Stimulated activated naive CD8-positive, alpha-beta T cell treated with anti-CD3 and anti-CD28 coated beads, Interleukin-15, amount 100 ng/mL, for 72 hours (primary cell): ENCODE measurements at regions not wholly inside any gene's neighbourhood (a gene's known extent, or its start where the extent isn't known, plus 50 kb on each side); places are given as distances from the start of the nearest gene placed in this dataset.
"Not testable (repeated sequence)": the region's sequence is repeated elsewhere in the genome, so short reads cannot be mapped to it uniquely, and the experiment has no call there.

Source experiments
- ATAC-seq: fragments of 150-1000 bp; cut with Tn5 transposase; 2 replicates; pipeline ENCODE4 v1.10.0; 2021; ENCODE audit warnings: mild to moderate bottlenecking, moderate library complexity
- DNase-seq, 2 donors: peaks; one replicate each; pipeline ENCODE4 v3.0.0; 2021 to 2022
- H3K27ac Mint-ChIP-seq, 2 donors: one replicate each; pipeline ENCODE4 v1.8.0; 2022; ENCODE audit warnings: mild to moderate bottlenecking in 2 of 2, mixed read lengths in 2 of 2, moderate library complexity in 2 of 2
- H3K27me3 Mint-ChIP-seq: one replicate; pipeline ENCODE4 v1.8.0; 2022; ENCODE audit warnings: mixed read lengths
- H3K4me1 Mint-ChIP-seq: one replicate; pipeline ENCODE4 v1.8.0; 2022; ENCODE audit warnings: mild to moderate bottlenecking, mixed read lengths
- H3K4me3 Mint-ChIP-seq, 2 donors: one replicate each; pipeline ENCODE4 v1.8.0; 2022; ENCODE audit warnings: mild to moderate bottlenecking in 2 of 2, mixed read lengths in 2 of 2, moderate library complexity in 1 of 2
- H3K9me3 Mint-ChIP-seq, 2 donors: one replicate each; pipeline ENCODE4 v1.8.0; 2022; ENCODE audit warnings: mixed read lengths in 2 of 2

DNA sequence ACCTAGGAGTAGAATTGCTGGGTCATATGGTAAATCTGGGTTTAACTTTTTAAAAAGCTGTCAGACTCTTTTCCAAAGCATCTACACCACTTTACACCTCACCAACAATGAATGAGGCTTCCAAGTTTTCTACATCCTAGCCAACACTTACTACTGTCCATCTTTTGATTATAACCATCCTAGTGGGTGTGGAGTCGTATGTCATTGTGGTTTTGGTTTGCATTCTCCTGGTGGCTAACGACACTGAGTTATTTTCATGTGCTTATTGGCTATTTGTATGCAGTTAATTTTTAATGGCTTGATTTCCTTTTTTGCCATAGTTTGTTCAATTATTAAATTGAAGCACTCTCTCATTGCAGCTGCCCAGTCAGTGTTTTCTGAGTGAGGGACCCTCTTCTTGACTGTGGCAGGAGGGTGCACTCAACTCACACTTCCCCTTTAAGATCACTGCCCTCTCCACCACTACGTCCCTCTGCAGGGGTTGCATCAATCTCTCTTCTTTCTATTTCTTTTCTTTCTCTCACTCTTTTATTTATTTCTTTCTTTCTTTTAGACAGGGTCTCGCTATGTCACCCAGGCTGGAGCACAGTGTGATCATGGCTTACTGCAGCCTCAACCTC lies 182.3 kb downstream of the C9orf152 start:
- ATAC-seq (no peak), DNase-seq (no peak)
- Mint-ChIP-seq H3K4me3 (no peak overlapping the region), H3K4me1 (no peaks in the 10 kb centered on the region), H3K27ac (no peak overlapping the region), H3K9me3 (no peaks in the 10 kb centered on the region), H3K27me3 (no peaks in the 10 kb centered on the region)

DNA sequence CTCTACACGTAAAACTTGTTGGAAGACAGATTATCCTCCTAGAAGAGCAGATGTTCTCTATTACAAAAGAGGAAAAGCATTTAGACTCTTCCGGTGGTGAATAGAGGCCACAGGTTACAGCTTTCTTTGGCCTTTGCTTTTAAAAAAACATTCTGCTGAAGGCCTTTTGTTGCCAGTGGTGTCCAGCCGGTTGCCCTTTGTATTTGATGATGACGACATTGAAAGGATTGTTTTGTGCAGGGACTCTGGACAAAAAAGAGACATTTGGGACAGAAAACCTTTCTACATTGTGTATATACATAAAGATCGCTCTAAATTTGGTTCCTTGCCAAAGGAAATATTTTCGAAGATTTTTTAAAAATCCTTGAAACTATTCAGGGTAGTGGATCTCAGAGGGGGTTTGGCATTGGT lies 180.3 kb downstream of the C9orf152 start:
- H3K4me3 Mint-ChIP-seq, result no peak overlapping the region
- H3K27me3 Mint-ChIP-seq, result no peaks in the 10 kb centered on the region
- no peak for ATAC-seq
- H3K9me3 Mint-ChIP-seq, result no peaks in the 10 kb centered on the region
- no peak for DNase-seq
- no peaks in the 10 kb centered on the region for H3K4me1 Mint-ChIP-seq
- no peak overlapping the region for H3K27ac Mint-ChIP-seq

DNA sequence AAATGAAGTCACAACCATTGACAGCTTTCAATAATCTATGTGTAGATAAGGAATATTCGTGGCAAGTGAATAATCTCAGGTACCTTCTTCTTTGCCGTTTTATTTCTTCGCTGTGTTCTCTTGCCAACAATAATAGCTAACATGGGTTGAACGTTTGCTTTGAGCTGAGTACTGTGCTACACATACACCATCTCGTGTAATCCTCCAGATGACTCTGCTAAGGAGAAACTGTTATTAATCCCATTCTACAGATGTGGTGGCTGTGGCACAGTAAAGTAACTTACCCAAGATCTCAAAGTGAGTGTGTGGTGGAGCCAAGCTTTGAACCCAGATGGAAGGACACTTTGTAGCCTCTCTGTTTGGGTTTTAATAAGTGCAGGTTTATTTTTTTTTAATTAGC lies 179.7 kb downstream of the C9orf152 start:
- H3K9me3 Mint-ChIP-seq, result no peaks in the 10 kb centered on the region
- H3K4me3 Mint-ChIP-seq, result no peak overlapping the region
- H3K4me1 Mint-ChIP-seq, result no peaks in the 10 kb centered on the region
- no peak for ATAC-seq
- H3K27me3 Mint-ChIP-seq, result no peaks in the 10 kb centered on the region
- DNase-seq, result no peak
- H3K27ac Mint-ChIP-seq, result no peak overlapping the region

DNA sequence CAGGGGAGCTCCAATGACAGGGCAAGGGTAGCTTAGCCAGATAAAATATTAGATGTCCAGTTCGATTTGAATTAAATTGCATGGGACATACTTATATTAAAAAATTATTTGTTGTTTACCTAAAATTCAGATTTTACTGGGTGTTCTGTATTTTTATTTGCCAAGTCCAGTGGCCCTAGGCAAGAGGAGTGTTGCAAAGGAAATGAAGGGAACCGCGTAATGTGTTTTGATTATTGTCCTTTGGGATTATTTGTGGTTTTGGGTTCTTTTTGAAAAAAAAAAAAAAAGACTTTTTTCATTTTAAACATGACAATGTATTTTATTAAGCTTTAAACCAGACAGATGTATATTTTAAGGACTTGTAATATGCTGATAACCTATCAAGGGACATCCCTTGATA lies 179.3 kb downstream of the C9orf152 start:
- H3K27me3 Mint-ChIP-seq, result no peaks in the 10 kb centered on the region
- ATAC-seq (no peak), DNase-seq (no peak)

DNA sequence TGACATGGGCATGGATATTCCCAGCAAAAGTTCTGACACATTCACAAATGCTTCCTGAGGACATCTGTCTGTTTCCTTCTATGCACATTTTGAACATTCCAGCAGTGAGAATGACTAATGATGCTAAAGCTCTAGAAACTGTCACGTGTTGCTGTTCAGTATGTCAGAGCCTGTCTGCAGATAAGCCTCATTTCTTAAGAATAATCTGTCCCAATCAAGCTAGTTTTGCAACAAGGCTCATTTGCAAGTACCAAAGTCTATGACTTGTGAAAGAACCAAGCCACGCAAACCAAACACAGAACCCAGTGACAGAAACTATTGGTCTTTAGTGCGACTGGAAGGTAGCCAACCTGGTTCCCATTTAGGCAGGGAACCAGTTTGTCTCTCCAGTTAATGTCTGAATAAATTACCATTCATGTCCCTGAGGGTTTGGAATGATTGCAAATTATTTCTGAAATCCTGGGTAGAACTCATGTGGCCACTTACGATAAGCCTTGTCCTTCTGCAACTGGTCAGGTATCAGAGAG lies 178.5 kb downstream of the C9orf152 start:
- DNase-seq (no peak), ATAC-seq (no peak)
- H3K27ac Mint-ChIP-seq, result no peak overlapping the region
- no peaks in the 10 kb centered on the region for H3K27me3 Mint-ChIP-seq
- H3K4me3 Mint-ChIP-seq, result no peak overlapping the region
- no peaks in the 10 kb centered on the region for H3K4me1 Mint-ChIP-seq
- no peaks in the 10 kb centered on the region for H3K9me3 Mint-ChIP-seq

More for the DNA sequence above, 179.3 kb downstream of the C9orf152 start:
- Mint-ChIP-seq H3K4me1 (no peaks in the 10 kb centered on the region), H3K9me3 (no peaks in the 10 kb centered on the region), H3K27ac (no peak overlapping the region), H3K4me3 (no peak overlapping the region)

DNA sequence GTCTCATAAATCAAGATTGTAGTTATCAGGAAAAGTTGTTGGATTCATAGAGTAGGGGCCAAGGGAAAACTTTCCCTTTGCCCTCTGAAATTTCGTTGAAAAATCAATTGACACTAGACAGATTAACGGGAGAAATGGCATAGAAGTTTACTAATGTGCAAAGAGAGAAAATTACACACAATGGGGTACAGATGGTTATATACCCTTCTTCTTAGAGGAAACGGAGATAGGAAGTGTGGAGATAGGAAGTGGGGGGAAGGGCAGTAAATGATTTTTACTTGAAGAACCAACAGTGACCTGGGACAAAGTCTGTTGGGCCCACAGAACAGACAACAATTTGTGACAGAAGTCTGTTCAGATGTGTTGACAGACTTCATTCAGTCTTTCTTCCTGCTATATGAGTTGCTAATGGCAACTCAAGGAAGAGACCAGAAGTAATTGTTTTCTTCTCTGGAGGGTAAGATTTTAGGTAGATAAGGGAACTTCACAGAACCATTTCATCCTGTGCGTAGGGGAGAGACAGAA lies 177.9 kb downstream of the C9orf152 start:
- Mint-ChIP-seq H3K27me3 (no peaks in the 10 kb centered on the region), H3K9me3 (no peaks in the 10 kb centered on the region), H3K4me3 (no peak overlapping the region), H3K4me1 (no peaks in the 10 kb centered on the region), H3K27ac (no peak overlapping the region)
- ATAC-seq (no peak), DNase-seq (no peak)

DNA sequence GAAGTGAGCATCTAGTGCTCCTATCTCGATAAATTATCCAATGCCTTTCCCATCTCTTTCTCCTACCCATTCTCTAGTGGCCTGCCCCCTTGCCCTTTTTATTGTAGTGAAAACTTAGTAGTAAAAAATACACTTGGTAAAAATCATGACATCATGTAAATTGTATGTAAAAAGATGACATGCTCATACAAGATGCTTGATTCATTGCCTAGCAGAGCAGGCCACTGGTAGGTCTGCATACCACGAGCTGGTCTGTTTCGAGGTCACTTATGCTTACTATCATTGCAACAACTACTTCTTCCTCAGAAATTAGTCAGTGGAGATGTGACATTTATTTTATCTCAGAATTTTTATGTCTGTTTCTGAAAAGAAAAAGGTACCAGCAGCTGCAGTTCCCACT lies 177.3 kb downstream of the C9orf152 start:
- ATAC-seq (no peak), DNase-seq (no peak)
- H3K4me1 Mint-ChIP-seq, result no peaks in the 10 kb centered on the region
- H3K27ac Mint-ChIP-seq, result no peak overlapping the region
- H3K27me3 Mint-ChIP-seq, result no peaks in the 10 kb centered on the region
- H3K4me3 Mint-ChIP-seq, result no peak overlapping the region
- H3K9me3 Mint-ChIP-seq, result no peaks in the 10 kb centered on the region

DNA sequence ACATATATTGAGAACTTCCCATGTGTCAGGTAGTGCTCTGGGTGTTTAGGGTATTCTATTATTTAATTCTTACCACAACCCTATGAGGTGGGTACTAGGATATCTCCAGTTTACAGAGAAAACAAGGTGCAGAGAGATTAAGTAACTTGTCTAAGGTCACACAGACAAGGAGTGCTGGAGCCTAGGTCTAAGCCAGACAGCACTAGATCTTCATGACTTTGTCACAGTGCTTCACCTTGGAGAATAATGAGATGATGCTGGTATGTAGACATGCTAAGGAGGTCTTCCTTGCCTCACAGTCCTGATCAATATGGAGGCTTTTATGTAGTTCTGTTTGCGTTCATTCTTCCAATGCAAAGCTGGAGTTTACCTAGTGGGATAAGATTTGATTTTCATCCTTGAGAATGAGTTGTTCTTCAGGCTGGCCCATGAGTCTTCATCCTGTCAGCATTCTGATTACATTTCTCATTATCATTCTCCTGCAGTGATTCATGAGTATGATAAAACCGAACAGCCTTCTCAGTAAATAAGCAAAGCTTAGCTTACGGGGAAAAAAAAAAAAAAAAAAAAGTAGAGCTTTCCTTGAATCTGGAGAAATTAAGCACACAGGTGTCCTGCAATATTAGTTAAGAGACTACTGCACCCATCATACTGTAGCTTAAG lies 176.3 kb downstream of the C9orf152 start:
- Mint-ChIP-seq H3K27ac (no peak overlapping the region), H3K4me3 (no peak overlapping the region), H3K9me3 (peaks cover 0 to 2% of the 10 kb centered on the region in 2 donors), H3K4me1 (no peaks in the 10 kb centered on the region), H3K27me3 (no peaks in the 10 kb centered on the region)
- DNase-seq (no peak), ATAC-seq (no peak)

DNA sequence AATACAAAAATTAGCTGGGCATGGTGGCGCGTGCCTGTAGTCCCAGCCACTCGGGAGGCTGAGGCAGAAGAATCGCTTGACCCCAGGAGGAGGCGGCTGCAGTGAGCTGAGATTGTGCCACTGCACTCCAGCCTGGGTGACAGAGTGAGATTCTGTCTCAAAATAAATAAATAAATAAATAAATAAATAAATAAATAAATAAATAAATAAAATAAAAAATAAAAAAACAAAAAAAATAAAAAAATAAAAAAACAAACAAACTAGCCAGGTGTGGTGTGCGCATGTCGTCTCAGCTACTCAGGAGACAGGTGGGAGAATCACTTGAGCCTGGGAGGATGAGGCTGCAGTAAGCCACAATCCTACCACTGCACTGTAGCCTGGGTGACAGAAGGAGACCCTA lies 175.4 kb downstream of the C9orf152 start:
- DNase-seq, H3K4me3 Mint-ChIP-seq, H3K4me1 Mint-ChIP-seq, H3K27ac Mint-ChIP-seq, H3K9me3 Mint-ChIP-seq, ATAC-seq, H3K27me3 Mint-ChIP-seq: not testable (repeated sequence)

DNA sequence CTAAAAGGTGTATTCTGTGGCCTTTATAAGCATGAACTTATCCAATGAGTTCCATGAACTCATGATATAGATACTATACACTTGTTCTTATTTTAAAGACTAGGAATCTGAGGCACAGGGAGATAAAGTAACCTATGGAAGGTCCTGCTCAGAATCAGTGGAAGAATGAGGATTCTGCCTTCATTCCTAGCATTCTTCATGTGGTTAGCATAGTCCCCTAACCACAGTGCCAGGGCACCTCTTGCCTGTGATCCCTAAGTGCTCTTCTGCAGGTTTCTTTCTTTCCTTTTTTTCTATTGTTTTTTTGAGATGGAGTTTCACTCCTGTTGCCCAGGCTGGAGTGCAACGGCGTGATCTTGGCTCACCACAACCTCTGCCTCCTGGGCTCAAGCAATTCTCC lies 174.1 kb downstream of the C9orf152 start:
- no peak for ATAC-seq

DNA sequence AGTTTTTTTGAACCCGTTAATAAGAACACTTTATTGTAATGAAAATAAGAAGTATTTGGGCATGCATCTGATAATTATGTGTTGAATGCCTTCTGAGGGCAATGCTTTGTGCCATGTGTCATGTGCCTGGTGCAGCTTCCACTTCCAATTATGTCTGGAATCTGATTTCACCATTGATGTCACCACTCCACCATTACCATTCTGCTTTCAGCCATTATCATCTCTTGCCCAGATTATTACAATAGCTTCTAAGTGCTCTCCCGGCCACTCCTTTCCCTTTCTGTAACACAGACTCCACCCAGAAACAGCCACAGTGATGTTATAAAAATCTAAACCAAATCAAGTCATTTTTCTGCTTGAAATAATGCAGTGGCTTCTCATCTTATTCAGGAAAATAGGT lies 171.7 kb downstream of the C9orf152 start:
- DNase-seq (no peak), ATAC-seq (no peak)
- Mint-ChIP-seq H3K4me1 (no peaks in the 10 kb centered on the region), H3K27me3 (no peaks in the 10 kb centered on the region), H3K27ac (peak overlapping the region in 1 of 2 donors; percentile 55), H3K9me3 (peaks cover 0 to 5% of the 10 kb centered on the region in 2 donors), H3K4me3 (no peak overlapping the region)

More for the DNA sequence above, 174.1 kb downstream of the C9orf152 start:
- no peak overlapping the region for H3K27ac Mint-ChIP-seq
- no peak overlapping the region for H3K4me3 Mint-ChIP-seq
- H3K27me3 Mint-ChIP-seq, result no peaks in the 10 kb centered on the region
- H3K4me1 Mint-ChIP-seq, result no peaks in the 10 kb centered on the region
- H3K9me3 Mint-ChIP-seq, result peaks cover 0 to 5% of the 10 kb centered on the region in 2 donors
- DNase-seq, result no peak

DNA sequence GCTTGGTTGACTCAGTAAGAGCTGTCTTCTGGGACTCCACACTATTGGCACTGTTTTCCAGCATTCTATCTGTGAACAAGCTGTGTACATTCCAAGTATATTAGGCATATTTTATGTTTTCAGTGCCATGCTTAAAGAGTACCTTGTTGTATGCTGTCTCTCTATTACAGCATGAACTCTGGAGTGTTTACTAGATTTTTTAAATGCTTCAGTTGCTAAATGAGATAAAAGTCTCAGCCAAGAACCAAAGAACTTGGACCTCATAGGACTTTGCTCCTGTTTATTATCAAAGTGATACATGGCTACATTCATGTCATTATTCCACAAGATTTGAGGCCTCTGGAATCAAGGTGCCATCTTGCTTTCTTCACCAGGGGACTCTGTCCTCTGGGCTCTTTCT lies 167.2 kb downstream of the C9orf152 start:
- ATAC-seq (no peak), DNase-seq (no peak)
- Mint-ChIP-seq H3K4me3 (no peak overlapping the region), H3K9me3 (peaks cover 0 to 5% of the 10 kb centered on the region in 2 donors), H3K27me3 (no peaks in the 10 kb centered on the region), H3K4me1 (no peaks in the 10 kb centered on the region), H3K27ac (no peak overlapping the region)

DNA sequence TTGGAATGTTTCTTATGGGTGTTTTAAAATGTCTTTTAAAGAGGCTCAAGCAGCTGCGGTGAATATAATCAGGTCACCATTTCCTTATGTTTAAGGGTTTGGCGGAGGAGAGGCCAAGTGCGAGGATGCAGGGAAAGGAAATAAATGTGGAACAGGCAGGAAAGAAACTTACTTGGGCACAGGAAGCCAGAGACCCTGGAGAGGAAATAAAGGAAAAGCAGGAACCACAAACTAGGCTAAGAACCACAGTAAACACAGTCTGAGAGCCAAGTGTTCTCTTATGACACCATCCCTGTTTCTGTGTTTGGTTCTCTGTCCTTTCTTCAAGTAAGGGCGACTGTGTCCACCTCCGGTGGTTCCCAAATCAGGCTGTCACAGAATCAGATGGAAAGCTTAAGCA lies 166.5 kb downstream of the C9orf152 start:
- ATAC-seq (no peak), DNase-seq (no peak)
- Mint-ChIP-seq H3K27me3 (peaks cover under 1% of the 10 kb centered on the region), H3K4me1 (no peaks in the 10 kb centered on the region), H3K9me3 (peaks cover 0 to 5% of the 10 kb centered on the region in 2 donors), H3K27ac (peak overlapping the region in 1 of 2 donors; percentile 61), H3K4me3 (no peak overlapping the region)

DNA sequence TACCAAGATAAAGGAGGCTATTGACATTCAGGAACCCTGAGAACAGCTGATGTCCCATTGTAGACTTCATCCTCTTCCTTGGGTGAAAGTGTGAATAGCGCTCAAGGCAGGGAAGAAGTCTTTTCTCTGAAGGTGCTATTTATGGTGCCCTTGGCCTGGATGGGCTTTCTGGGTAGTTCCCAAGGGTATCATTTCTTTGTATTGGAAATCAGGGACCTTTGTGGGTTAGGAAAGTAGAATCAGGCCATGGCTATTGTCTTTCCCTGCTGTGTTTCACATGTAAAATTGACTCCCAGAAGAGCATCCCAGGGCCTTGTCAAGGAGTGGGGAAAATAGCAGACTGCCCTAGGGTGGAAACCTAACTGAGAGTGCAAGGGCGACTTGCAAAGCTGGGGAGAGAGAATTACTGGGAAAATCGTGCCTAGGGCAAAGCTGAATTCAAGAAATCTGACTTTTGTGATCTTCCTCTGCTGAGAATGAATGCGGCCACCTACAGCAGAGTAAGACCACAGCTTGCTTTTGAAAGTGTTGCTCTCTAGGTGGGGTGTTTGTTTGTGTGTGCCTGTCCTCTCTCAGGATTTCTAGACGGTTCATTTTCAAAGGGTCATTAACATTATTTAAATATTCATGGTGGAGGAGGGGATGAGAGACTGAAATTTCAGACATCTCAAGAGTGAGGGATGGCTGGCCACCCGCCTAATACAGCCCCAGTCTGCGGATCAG lies 160.6 kb downstream of the C9orf152 start:
- peaks cover 47% of the 10 kb centered on the region for H3K27me3 Mint-ChIP-seq
- peaks cover 32% of the 10 kb centered on the region for H3K4me1 Mint-ChIP-seq
- no peak for DNase-seq
- ATAC-seq, result no peak
- H3K27ac Mint-ChIP-seq, result no peak overlapping the region
- H3K9me3 Mint-ChIP-seq, result no peaks in the 10 kb centered on the region
- peak overlapping the region; percentile 81 to 88 for H3K4me3 Mint-ChIP-seq

DNA sequence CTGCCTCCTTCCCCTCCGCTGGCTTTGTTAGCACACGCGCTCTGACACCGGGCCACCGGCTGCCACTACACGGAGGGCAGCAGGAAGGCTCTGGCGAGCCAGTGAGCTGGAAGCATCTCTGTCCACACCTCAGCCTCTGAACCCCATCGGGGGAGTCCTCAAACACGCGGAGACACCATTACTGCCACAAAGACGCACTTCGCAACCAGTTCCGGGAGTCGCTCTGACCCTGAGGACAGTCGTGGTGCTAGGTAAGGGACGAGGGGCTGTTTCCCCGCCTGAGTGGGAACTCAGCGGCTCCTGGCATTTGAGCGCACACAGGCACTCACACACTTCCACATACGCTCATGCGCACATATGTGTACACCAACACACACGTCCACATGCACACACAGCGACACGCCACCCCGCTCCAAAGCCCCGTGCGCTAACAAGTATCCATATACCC lies 160.0 kb downstream of the C9orf152 start:
- peak in 1 of 2 donors; percentile 20 for DNase-seq
- H3K4me3 Mint-ChIP-seq, result peak overlapping the region; percentile 81 to 88
- H3K27me3 Mint-ChIP-seq, result peaks cover 47% of the 10 kb centered on the region
- H3K9me3 Mint-ChIP-seq, result no peaks in the 10 kb centered on the region
- peak; percentile 66 for ATAC-seq
- peaks cover 32% of the 10 kb centered on the region for H3K4me1 Mint-ChIP-seq
- H3K27ac Mint-ChIP-seq, result peak overlapping the region in 1 of 2 donors; percentile 15
